NCI-H345 treated with DMSO at 0.1 percent for 48 hours (cell line): ENCODE measurements at regions not wholly inside any gene's neighbourhood (a gene's known extent, or its start where the extent isn't known, plus 50 kb on each side); places are given as distances from the start of the nearest gene placed in this dataset.

Source experiments
- DNase-seq: peaks from one replicate; lab custom pipeline; 2025; ENCODE audit not compliant: unreplicated experiment; lab: John Stamatoyannopoulos, UW

- peak; percentile 16 for DNase-seq
Observed at GRCh38 chr1:73662526-73662925, 535.5 kb downstream of the LRRIQ3 start.

- DNase-seq = no peak
Observed at GRCh38 chr1:73659136-73659535, 538.8 kb downstream of the LRRIQ3 start.

GRCh38 chr1:73654714-73655113 lies 543.3 kb downstream of the LRRIQ3 start:
- no peak for DNase-seq

- DNase-seq = no peak
Observed at GRCh38 chr1:73644198-73644597, 553.8 kb downstream of the LRRIQ3 start.

- DNase-seq = no peak
Observed at GRCh38 chr1:73639494-73639893, 558.5 kb downstream of the LRRIQ3 start.

GRCh38 chr1:73637264-73637663 lies 560.7 kb downstream of the LRRIQ3 start:
- no peak for DNase-seq

- no peak for DNase-seq
Observed at GRCh38 chr1:73635021-73635420, 563.0 kb downstream of the LRRIQ3 start.

- no peak for DNase-seq
Observed at GRCh38 chr1:73627723-73628122, 570.3 kb downstream of the LRRIQ3 start.

- no peak for DNase-seq
Observed at GRCh38 chr1:73626326-73626725, 571.6 kb downstream of the LRRIQ3 start.

- no peak for DNase-seq
Observed at GRCh38 chr1:73623946-73624345, 574.0 kb downstream of the LRRIQ3 start.

GRCh38 chr1:73617145-73617544 lies 580.8 kb downstream of the LRRIQ3 start:
- no peak for DNase-seq

- DNase-seq = no peak
Observed at GRCh38 chr1:73611681-73612080, 586.3 kb downstream of the LRRIQ3 start.

- no peak for DNase-seq
Observed at GRCh38 chr1:73604739-73605138, 593.2 kb downstream of the LRRIQ3 start.

GRCh38 chr1:73604211-73604610 lies 593.8 kb downstream of the LRRIQ3 start:
- no peak for DNase-seq

- no peak for DNase-seq
Observed at GRCh38 chr1:73593804-73594203, 604.2 kb downstream of the LRRIQ3 start.

GRCh38 chr1:73593364-73593763 lies 604.6 kb downstream of the LRRIQ3 start:
- peak; percentile 15 for DNase-seq

GRCh38 chr1:73587080-73587479 lies 610.9 kb downstream of the LRRIQ3 start:
- DNase-seq = no peak

GRCh38 chr1:73577206-73577605 lies 620.8 kb downstream of the LRRIQ3 start:
- DNase-seq = no peak

- DNase-seq = no peak
Observed at GRCh38 chr1:73576083-73576482, 621.9 kb downstream of the LRRIQ3 start.

GRCh38 chr1:73564294-73564693 lies 633.7 kb downstream of the LRRIQ3 start:
- DNase-seq = no peak

- no peak for DNase-seq
Observed at GRCh38 chr1:73556270-73556669, 641.7 kb downstream of the LRRIQ3 start.

- DNase-seq = no peak
Observed at GRCh38 chr1:73537400-73537799, 660.6 kb downstream of the LRRIQ3 start.

- no peak for DNase-seq
Observed at GRCh38 chr1:73517603-73518191, 680.3 kb downstream of the LRRIQ3 start.

- DNase-seq = no peak
Observed at GRCh38 chr1:73516451-73516850, 681.5 kb downstream of the LRRIQ3 start.
